LNCAP (cell line): ENCODE measurements at regions not wholly inside any gene's neighbourhood (a gene's known extent, or its start where the extent isn't known, plus 50 kb on each side); places are given as distances from the start of the nearest gene placed in this dataset.

Source experiments
- TF ChIP-seq, protein P1 (sequence below): fragments of 450-650 bp; IDR thresholded peaks from 2 replicates; pipeline ENCODE4 v1.5.1; 2017; ENCODE audit warnings: mild to moderate bottlenecking

DNA sequence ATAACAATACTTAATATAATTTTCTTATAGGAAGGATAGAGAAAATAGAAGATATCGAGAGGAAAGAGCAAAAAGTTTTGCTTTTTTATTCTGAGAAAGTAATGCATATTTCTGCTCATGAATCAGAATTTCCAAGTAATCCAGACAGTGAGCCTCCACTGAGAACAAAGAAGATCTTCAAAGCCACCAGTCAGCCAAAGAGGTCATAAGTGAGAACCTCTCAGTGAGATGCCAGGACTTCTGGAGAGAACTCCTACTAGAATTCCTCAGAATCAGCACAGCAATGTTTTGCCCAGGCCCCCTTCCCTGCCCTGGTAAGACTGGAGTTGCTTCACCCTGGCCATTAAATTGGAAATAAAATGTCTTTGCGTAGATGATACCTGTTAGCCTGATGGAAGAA, 254.4 kb upstream of the FAT4 start:
- TF ChIP-seq, protein P1, sequence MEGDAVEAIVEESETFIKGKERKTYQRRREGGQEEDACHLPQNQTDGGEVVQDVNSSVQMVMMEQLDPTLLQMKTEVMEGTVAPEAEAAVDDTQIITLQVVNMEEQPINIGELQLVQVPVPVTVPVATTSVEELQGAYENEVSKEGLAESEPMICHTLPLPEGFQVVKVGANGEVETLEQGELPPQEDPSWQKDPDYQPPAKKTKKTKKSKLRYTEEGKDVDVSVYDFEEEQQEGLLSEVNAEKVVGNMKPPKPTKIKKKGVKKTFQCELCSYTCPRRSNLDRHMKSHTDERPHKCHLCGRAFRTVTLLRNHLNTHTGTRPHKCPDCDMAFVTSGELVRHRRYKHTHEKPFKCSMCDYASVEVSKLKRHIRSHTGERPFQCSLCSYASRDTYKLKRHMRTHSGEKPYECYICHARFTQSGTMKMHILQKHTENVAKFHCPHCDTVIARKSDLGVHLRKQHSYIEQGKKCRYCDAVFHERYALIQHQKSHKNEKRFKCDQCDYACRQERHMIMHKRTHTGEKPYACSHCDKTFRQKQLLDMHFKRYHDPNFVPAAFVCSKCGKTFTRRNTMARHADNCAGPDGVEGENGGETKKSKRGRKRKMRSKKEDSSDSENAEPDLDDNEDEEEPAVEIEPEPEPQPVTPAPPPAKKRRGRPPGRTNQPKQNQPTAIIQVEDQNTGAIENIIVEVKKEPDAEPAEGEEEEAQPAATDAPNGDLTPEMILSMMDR = no peak

DNA sequence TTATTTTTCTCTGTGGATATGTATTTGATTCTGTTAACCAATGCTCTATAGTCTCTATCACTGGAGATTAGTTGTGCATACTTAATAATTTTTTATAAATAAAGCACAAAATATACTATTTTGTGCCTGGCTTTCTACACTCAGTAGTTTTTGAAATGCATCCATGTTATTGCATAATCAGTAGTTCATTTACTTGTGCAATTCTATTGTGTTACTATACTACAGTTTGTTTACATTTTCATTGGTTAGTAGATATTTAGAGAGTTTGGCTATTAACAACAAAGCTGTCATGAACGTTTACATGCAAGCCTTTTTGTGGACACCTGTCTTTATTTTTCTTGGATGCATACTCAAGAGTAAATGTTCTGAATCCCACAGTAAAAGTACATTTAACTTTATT, 265.0 kb upstream of the FAT4 start:
- TF ChIP-seq, protein P1 = no peak

DNA sequence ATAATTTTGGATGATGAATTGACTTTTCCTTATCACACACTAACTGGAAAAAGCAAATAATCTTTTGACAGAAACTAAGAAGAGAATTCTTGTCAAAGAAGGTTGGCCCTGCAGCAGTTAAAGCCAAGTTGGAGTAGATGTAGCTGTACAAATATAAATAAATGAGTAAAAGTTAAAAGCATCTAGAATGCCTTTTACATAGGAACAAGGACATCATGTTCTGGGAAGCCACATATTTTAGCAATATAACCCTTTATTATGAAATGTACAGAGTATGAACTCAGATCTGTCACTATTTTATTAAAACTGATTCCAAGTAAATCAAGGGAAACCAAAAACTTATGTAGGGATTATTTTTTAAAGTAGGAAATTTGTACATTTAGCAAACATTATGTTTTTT, 269.4 kb upstream of the FAT4 start:
- TF ChIP-seq, protein P1 = no peak

DNA sequence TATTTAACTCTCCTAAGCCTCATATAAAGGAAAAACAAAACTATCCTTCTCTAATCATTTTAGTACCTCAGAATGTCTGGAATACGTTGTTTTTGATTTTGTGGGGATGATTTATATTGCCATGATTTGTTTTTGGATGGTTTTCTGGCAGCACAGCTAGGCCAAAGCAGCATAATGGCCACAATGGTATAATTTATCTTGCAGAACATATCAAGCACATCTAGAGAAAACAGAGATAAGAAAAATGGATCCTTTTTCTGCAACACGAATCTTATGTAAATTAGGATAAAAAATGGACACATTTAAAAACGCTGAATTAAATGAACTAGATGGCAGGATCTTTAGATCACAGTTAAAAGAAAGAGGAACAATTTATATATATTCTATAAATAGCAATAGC, 269.9 kb upstream of the FAT4 start:
- TF ChIP-seq, protein P1 = no peak

DNA sequence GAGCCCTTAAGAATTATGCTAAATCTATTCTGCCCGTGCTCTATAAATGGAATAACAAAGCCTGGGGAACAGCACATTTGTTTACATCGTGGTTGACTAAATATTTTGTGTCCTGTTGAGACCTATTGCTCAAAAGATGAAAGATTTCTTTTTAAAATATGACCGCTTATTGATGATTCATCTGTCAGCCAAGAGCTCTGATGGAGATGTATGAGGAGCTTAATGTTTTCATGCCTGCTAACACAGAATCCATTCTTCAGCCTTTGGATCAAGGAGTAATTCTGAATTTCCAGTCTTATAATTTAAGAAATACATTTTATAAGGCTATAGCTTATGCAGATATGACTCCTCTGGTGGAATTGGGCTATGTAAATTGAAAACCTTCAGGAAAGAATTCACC, 271.3 kb upstream of the FAT4 start:
- TF ChIP-seq, protein P1 = no peak

DNA sequence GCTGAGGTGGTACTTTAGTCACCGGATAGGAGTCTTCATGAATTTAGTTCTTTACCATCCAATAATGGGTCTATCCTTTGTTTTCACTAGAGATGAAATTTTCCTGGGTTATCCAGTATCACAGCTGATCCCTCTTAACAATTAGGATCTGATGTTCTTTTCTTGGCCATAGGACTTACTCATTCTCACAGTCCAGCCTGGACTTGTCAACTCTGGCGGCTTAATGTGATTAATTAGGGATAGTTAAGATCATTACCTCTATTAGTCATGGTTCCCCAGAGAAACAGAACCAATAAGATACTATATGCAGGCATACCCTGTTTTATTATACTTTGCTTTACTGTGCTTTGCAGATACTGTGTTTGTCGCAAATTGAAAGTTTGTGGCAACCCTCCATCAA, 272.7 kb upstream of the FAT4 start:
- TF ChIP-seq, protein P1 = no peak

DNA sequence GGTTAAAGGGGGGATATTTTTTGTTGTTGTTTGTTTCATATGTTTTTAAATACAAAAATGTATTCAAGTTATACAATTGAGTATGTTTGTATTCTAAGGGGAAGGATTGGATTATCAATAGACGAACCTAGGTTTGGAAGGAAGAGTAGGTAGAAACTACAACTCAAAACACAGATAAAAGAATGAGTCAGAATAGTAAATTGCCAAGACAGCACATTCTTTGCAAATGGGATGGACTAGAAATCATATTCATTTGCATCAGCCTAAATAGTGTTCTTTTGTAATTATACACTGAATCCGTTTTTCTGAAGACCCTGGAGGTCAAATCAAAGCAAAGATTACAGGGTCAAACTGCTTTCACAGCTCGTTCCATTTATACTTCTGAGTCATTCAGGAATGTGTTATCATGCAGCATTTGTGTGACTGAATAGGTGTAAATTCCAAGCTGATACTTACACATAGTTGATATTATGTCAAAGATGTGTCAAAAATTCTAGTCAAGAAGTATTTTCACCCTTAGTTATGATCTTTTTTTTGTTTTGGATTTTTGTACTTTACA, 273.3 kb upstream of the FAT4 start:
- TF ChIP-seq, protein P1 = no peak

DNA sequence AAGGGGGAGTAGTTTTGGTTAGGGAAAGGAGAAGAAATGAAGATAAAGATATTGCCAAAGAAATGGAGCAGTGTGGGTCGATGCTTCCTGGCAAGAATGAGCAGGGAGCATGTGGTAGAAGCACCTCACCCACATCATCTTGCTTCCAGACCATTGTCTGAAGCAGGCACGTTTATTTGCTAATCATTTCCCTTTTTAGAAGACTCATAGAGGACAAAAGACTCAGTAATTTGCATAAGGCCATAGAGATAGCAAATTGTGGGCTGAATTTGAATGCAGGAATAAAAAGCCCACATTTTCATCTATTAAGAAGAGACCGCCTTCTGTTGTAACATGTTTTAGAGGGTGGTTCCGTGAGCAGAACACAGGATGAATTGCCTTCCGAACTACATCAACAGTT, 275.2 kb upstream of the FAT4 start:
- TF ChIP-seq, protein P1 = no peak
